A549 (cell line): ENCODE measurements at regions not wholly inside any gene's neighbourhood (a gene's known extent, or its start where the extent isn't known, plus 50 kb on each side); places are given as distances from the start of the nearest gene placed in this dataset.

ENCODE experiments used
- BHLHE40 ChIP-seq: IDR thresholded peaks from 2 replicates; pipeline ENCODE4 v1.6.1; 2012; ENCODE audit warnings: low read depth, low read length, inconsistent platforms
- REST ChIP-seq: fragments of 200-600 bp; sonication (generic); IDR thresholded peaks from 2 replicates; pipeline ENCODE4 v1.6.1; 2016; ENCODE audit warnings: antibody characterized with exemption, mild to moderate bottlenecking, moderate library complexity

DNA sequence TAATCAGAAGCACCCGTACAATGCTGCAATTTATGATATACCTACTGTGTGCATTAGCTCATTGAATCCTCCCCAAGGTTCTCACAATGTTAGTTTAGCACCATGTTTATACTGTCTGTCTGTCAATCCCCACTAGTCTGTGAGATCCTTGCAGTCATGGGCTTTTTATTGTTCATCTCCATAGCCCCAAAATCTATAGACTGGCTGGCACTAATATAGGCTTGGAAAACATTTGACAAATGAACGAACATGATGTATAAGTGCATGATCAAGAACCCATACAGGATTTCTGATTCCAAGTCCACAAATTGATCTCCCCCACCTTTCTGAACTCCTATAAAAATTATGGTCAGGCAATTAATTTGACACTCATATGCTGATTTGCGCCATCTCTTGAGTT lies 290.0 kb downstream of the OMA1 start:
- TF ChIP-seq REST (no peak), BHLHE40 (no peak)
